PC-3 (cell line): ENCODE measurements at regions not wholly inside any gene's neighbourhood (a gene's known extent, or its start where the extent isn't known, plus 50 kb on each side); places are given as distances from the start of the nearest gene placed in this dataset.

Experiments
- EZH2 ChIP-seq: fragments of 300-600 bp; sonication (generic); IDR thresholded peaks from one replicate; pipeline ENCODE4 v1.6.1; 2017; ENCODE audit warnings: antibody characterized with exemption, mild to moderate bottlenecking, low read length; ENCODE audit not compliant: unreplicated experiment
- EZH2phosphoT487 ChIP-seq: fragments of 300-600 bp; sonication (generic); IDR thresholded peaks from 2 replicates; pipeline ENCODE4 v1.6.1; 2018; ENCODE audit warnings: mild to moderate bottlenecking, antibody characterized with exemption, low read length, borderline replicate concordance
- TF ChIP-seq, protein P1 (sequence below): fragments of 300-600 bp; sonication (generic); conservative IDR thresholded peaks from 2 replicates; pipeline ENCODE4 v1.5.1; 2017; ENCODE audit warnings: antibody characterized with exemption, low read depth, mild to moderate bottlenecking, low read length

DNA sequence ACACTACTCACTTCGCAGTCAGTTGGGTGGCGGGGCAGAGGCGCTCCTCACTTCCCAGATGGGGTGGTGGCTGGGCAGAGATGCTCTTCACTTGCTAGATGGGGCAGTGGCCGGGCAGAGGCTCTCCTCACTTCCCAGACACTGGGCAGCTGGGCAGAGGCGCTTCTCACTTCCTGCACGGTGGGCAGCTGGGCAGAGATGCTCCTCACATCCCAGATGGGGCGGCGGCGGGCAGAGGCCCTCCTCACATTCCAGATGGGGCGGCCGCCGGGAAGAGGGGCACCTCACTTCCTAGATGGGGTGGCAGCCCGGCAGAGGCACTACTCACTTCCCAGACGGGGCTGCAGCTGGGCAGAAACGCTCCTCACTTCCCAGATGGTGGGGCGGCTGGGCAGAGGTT, 199.8 kb downstream of the RTL9 start:
- TF ChIP-seq, protein P1, sequence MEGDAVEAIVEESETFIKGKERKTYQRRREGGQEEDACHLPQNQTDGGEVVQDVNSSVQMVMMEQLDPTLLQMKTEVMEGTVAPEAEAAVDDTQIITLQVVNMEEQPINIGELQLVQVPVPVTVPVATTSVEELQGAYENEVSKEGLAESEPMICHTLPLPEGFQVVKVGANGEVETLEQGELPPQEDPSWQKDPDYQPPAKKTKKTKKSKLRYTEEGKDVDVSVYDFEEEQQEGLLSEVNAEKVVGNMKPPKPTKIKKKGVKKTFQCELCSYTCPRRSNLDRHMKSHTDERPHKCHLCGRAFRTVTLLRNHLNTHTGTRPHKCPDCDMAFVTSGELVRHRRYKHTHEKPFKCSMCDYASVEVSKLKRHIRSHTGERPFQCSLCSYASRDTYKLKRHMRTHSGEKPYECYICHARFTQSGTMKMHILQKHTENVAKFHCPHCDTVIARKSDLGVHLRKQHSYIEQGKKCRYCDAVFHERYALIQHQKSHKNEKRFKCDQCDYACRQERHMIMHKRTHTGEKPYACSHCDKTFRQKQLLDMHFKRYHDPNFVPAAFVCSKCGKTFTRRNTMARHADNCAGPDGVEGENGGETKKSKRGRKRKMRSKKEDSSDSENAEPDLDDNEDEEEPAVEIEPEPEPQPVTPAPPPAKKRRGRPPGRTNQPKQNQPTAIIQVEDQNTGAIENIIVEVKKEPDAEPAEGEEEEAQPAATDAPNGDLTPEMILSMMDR: no peak
- no peak for TF ChIP-seq EZH2phosphoT487
- no peak for TF ChIP-seq EZH2
